ENCODE measurements at regions not wholly inside any gene's neighbourhood (a gene's known extent, or its start where the extent isn't known, plus 50 kb on each side); places are given as distances from the start of the nearest gene placed in this dataset.

DNA sequence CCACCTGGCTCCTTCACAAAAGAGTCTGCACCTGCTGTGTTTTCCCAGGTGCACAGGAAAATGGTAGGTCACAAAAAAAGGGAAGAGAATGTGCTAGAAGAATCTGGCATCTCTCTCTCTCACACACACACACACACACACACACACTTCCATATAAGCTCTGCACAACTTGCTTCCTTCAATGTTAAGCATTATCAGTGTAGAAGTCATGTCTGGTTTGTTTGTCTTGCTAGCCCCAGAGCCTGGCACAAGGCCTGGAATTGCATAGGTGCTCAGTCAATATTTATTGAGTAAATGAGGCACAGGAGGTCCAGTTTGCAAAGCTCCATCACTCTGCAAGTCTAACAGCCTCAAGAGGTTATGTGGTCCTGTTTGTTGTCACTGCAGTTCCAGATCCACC lies 867.3 kb upstream of the AUTS2 start:
- H3K4me3 ChIP-seq (ENCODE audit: low read depth, low read length) = no peak overlapping the region
- no peak for TF ChIP-seq CTCF (IDR thresholded peaks at IDR 0.05; ENCODE audit: low read depth, low read length)

DNA sequence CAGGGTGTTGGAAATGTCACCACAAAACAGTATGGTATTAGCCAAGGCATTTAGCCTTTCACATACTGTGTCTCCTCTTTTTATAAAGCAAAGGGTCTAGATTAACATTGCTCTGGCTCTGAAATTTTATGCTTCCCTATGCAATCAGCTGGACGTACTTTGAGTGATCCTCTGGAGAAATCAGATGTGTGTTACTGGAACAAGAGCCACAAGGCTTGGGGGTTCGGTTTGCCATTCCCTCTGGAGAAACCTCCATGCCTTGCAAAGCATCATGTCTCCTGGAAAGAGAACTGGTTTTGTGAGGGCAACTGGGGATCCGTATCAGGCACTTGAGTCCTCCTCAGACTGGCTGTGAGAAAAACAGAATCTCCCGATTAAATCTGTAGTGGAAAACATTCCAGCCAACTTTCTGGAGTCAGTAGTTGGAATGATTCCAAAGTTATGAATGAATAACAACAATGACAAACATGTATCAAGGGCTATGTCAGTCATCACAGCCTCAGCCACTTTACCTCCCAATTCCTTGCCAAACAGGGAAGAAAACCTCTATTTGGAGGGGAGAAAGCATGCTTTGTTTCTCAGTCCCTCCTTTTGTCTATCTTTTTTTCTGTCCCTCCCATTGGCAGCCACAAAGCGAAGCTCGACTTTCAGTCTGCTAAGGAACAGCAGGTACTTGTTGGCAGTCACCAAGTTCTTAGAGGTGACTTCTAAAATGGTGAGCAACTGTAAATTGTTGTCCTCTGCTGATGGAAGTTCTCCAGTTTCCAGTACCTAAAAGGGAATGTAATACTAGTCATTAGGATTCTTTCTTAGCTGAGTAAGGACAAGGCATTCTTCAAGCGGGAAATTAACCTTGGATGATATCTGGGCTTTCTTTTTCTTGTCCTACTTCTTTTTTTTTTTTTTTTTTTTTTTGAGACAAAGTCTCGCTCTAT lies 864.8 kb upstream of the AUTS2 start:
- H3K4me3 ChIP-seq (ENCODE audit: low read depth, low read length) = no peak overlapping the region
- TF ChIP-seq CTCF (IDR thresholded peaks at IDR 0.05; ENCODE audit: low read depth, low read length) = no peak

GRCh38 chr7:68734431-68734830 lies 863.8 kb upstream of the AUTS2 start:
- no peak for TF ChIP-seq CTCF (IDR thresholded peaks at IDR 0.05; ENCODE audit: low read depth, low read length)
- H3K4me3 ChIP-seq (ENCODE audit: low read depth, low read length) = no peak overlapping the region

DNA sequence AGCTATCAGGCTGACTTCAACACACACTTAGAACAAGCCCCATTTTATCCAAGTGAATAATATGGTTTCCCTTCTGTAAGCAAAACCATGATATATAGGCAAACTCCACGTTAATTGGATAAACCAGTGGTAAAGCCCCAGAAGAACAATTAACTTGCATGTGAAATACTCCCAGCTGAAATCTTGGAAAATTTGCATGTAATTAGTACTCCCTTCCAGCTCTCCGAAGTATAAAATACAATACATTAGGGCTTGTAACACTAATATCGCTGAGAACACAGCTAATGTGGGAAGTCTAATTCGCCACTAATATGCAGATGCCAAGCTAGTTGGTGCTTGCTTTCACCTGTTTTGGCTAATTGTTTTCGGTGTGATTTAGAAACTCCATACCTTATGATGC lies 859.0 kb upstream of the AUTS2 start:
- H3K4me3 ChIP-seq (ENCODE audit: low read depth, low read length) = no peak overlapping the region
- no peak for TF ChIP-seq CTCF (IDR thresholded peaks at IDR 0.05; ENCODE audit: low read depth, low read length)

- H3K4me3 ChIP-seq (ENCODE audit: low read depth, low read length) = no peak overlapping the region
- TF ChIP-seq CTCF (IDR thresholded peaks at IDR 0.05; ENCODE audit: low read depth, low read length) = no peak
Measured at GRCh38 chr7:68744036-68744435, 854.2 kb upstream of the AUTS2 start.

DNA sequence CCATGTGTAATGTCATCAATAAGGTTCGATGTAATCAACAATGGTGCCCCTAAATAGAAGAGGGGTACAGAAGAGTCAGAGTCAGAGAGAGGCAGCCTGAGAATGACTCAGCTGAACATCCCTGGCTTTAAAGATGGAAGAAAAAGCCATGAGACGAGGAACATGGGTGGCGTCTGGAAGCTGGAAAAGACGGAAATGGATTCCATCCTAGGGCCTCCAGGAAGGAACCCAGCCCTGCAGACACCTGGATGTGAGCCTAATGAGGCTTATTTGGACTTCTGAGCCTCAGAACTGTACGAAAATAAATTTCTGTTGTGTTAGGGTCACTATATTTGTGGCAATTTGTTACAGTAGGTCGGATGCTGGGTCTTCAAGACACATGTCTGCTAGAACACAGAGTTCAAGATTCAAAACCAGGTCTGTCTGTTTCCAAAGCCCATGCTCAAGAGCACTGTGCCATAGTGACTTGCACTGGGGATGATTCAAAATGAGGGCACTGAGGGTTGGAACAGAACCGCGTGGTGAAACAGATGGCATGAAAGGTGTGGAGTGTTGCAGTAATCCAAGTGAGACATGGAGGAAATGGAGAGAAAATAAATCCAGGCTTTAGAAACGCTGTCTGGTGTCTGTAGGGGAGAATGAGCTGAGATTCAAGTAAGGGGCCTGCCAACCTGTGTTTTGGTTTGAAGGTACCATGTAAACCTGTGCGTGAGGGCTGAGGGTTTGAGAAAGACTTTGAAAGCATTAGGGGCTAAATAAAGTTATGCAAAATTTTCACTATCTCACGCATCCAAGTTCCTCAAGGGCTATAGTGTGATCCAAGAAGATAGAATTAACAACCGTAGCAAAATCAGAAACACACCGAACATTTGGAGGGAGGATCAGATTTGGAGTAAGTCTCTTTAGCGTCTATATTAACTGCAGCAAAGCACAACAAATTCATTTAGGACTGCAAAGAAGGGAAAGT lies 849.1 kb upstream of the AUTS2 start:
- TF ChIP-seq CTCF (IDR thresholded peaks at IDR 0.05; ENCODE audit: low read depth, low read length) = no peak
- H3K4me3 ChIP-seq (ENCODE audit: low read depth, low read length) = no peak overlapping the region
